ENCODE measurements at regions not wholly inside any gene's neighbourhood (a gene's known extent, or its start where the extent isn't known, plus 50 kb on each side); places are given as distances from the start of the nearest gene placed in this dataset.
A peak's percentile ranks its signal among the peaks of the same experiment; 100 is the strongest.

DNA sequence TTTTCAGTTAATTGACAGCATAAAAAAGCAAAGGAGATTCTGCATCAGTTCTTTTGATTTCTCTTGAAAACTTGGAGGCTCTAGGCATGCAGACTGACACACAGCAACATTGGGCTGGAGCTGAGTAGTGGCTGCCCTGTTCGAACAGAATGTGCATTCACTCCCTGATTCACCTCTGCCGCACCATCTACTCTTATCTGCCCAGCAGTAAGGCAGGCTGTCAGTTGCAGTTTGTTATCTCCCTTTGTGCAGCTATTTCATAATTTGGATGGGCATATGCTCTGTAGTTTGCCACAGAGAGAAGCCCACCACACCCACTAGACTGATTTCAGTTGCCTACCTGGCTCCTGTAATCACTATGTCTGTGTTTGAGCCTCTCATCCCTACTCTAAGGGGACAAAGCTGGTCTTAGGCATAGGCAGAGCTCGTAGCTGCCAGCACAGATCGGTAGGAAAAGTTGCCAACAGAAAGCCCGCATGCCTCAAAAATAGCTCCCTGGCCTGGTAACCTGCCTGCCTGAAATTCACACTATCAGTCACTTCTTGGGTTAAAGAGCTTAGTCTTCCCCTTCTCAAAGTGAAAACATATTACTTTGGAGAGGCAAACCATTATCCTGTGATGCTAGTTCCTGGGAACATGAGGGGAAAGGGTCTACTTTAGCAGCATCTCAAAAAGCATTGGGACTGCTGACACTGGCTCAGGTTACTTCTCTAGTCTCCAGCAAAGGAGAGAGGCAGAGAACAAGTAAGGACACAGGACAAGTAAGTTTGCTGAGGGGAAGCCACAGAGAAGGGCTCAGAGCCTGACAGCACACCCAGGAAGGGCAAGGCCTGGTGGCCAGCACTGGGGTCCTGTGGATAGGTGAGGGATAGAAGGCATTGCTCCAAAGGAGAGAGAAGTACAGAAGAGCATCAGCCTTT lies 75.9 kb upstream of the TMEM164 start:
- no peak for DNase-seq (ENCODE audit: low read depth in 2 of 3, low spot score in 2 of 3)

DNA sequence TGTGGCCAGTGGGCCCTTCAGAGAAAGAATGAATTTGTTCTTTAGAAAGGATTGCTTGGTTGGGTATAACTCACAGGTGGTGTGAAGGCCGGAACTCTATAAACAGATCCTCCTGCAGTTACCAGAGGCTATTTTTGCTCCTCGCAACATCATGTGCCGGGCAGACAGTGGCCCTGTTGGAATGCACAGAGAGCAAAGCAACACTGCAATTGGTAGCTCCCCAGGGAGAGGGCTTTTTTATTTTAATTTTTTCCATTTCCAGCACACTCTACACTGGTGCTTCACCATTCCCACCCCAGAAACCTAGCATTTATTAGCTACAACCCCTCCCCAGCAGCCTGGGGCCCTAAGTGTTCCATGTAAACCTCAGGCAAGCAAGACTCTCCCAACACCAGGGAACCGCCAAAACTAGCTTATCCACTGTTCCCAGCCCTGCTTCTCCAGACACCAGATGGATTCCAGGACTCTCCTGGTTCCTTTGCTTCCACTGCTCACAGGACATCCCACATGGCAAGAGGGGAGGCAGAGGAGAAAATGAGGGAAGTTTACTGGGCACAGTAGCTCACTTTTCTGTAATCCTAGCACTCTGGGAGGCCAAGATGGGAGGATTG lies 75.1 kb upstream of the TMEM164 start:
- no peak for DNase-seq (ENCODE audit: low read depth in 2 of 3, low spot score in 2 of 3)

DNA sequence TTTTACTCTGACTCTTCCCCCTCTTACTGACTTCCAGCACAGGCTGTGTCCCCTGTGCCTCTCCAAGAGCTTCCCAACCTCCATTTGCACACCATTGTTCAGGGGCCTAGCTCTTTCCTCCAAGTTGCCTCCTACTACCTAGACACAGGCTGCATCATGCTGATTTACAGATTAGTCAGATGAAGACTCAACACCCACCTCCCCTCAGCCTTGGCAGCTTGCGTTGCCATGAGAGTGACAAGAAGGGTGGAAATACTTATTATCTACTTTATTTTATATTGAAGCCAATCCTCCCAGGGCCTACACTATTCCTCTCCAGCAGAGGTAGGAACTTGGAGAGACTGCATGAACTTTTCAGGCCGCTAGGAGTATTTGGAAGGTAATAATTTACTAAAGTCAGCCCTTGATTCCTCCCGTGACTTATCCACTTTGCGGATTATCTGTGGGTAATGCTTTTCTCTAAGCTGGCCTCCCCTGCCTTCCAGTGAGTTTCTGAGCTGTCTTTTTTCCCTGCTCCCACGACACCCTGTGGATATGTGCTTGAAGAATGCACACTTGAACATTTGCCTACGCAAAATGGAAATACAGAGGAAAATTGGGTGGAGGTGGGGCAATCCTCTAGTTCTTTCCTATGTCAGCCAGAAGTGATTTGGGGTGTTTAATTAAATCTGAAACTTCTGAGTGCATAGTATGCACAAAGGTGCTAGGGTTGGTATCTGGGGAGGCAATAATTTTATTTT lies 74.1 kb upstream of the TMEM164 start:
- no peak for DNase-seq (ENCODE audit: low read depth in 2 of 3, low spot score in 2 of 3)

DNA sequence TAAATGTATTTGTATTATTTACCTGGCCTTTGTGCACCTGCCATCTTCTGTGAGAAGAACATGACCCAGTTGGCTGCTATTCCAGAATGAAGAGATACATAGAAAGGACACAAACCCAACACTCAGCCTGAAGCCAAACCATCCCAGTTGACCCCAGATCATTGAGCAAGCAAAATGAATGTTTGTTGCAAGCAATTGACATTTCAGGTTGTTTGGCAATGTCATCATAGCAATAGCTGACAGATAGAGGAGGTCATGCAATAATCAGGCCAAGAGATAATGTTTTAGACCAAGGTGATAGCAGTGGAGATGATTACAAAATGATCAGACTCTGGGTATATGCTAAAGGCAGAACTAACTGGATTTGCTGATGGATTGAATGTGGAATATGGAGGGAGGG lies 71.2 kb upstream of the TMEM164 start:
- no peak for DNase-seq (ENCODE audit: low read depth in 2 of 3, low spot score in 2 of 3)

DNA sequence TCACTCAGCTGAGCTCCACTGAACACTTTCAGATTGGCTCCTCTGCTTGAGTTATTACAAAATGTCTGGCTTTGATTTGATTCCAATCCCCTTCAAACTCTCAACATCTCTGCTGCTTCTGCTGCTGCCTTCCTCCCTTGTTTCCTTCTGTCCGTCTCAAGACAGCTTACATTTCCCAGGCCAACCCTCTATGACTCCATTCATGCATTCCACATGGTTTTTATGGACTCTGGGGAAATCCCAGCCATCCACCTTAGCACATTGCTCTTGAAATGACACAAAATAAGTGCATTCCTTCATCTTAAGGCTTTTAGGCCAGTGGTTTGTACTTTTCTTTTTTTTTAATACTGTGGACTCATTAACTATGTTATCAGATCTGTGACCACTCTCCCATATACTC lies 68.5 kb upstream of the TMEM164 start:
- DNase-seq (ENCODE audit: low read depth in 2 of 3, low spot score in 2 of 3): no peak

DNA sequence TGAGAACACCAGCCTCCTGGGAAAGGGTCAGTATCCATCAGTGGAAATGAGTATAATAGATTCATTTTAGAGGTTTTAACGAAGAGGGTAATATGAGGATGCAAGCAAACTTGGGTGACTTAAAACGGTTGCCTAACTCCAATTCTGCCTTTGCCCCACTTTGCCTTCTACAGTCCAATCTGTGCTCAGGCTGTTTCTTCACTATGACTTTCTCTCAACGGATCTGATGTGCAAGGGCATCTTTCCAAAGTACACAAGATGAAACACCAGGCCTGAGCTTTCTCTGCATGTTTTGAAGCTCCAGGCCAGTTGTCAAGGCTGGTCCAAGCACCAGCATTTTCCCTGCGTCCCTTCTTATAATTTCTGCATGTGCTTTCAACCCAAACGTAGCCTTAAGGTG lies 68.0 kb upstream of the TMEM164 start:
- no peak for DNase-seq (ENCODE audit: low read depth in 2 of 3, low spot score in 2 of 3)

DNA sequence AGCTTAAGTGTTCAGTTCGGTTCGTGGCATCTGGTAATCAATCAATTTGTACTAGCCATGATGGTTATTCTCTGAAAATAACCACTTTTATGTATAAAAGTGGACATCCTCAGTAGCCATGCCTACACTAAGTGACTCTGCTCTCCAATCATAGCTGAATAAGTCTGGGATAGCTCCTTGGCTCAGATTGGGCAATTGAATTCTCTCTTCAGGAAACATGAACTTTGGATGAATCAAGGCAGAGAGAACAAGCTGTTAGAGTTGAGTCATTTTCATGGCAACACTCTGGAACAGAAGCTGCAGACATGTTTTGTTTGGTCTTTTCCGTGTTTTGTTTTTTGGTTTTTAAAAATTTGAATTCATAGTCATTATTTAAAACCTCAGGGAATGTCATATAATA lies 66.8 kb upstream of the TMEM164 start:
- DNase-seq (ENCODE audit: low read depth in 2 of 3, low spot score in 2 of 3): no peak

DNA sequence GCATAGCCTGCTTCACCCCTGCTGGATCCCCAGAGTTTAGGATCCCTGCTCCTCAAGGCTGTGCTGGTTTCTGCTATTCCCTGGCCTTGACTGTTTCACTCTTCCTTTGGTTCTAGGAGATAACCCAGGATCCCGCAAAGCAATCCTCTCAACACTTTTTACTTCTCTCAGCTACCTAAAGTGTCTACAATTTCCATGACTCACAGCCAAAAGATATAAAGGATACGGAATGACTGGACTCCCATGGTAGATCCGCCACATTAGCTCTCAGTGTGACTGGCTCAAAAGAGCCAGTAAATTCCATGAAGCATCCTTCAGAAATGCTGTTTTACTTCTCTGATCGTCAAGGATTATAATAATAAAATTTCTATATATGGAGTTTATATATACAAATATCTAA lies 66.3 kb upstream of the TMEM164 start:
- no peak for DNase-seq (ENCODE audit: low read depth in 2 of 3, low spot score in 2 of 3)

DNA sequence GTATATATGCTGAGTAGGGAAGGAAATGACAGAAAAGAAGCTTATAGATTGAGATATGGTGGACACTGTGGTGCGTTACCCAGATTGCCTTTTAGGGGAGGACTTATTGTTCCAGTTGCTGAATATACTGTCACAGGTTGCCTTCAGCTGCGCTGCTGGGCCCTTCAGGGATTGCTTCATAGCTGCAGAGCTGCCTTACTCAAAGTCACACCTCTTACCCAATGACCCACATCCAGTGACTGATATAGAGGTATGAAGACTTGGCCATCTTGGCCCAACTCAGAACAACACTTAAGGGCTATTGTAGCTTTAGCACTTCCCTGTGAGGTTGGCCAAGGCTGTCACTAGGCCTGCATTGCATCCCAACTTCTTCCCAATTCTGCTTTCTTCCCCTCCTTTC lies 63.4 kb upstream of the TMEM164 start:
- DNase-seq (ENCODE audit: low read depth in 2 of 3, low spot score in 2 of 3): no peak

DNA sequence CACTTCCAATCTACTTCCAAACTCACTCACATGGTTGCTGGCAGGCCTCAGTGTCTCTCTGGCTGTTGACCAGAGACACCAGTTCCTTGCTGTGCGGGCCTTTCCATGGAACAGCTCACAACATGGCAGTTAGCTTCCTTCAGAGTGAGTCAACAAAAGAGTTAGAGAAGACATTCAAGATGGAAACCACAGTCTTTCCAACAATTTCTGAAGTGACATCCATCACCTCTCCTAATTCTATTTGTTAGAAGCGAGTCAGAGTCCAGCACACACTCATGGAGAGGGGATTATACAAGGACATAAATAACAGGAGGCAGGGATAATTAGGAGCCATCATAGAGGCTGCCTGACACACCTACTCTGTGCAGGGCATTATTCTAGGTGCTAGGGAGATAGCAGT lies 62.5 kb upstream of the TMEM164 start:
- DNase-seq (ENCODE audit: low read depth in 2 of 3, low spot score in 2 of 3): no peak

DNA sequence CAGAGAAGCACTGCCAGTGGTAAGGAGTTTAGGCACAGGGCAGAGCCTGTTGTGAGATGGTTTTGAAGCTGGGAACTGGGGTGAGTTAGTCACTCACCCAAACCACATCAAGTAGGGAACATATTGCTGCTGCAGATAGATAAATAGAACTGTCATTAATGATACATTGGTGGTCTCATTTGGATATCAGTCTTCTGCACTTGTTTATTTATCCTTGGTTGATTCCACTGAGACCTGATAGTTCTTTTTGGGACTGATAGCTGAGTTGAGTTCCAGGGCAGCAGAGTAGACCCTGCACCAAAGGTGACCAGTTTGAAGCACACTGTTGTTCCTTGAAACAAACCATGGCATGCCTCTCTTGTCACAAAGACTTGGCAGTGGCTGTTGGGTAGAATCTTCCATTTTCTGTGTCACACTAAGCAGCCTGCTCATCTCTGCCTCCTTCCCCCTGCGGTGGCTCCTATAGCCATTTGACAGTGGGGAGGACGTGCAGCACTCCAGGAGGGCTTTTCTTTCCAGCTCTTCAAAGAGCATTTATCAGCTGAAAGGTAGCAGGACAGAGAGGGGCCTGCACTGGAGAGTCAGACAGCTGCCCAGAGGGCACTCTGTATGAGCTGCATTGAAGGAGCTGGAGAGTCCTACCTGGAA lies 59.7 kb upstream of the TMEM164 start:
- peak in 1 of 3 donors; percentile 33 for DNase-seq (ENCODE audit: low read depth in 2 of 3, low spot score in 2 of 3)

DNA sequence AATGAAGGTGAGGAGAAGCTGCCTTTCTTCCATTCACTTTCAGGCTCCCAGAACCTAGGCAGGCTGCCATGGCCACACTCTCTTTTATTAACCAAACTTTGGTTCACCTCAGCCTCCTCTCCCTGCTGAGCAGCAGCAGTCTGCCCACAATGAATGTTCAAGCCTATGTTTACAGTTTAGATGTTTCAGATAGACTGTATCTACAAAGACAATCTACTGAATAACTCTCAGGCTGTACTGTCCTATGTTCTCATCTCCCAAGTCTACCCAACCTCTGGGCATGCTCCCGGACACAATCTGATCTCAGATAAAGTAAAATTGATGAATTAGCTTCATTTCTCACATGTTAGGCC lies 59.2 kb upstream of the TMEM164 start:
- no peak for DNase-seq (ENCODE audit: low read depth in 2 of 3, low spot score in 2 of 3)

DNA sequence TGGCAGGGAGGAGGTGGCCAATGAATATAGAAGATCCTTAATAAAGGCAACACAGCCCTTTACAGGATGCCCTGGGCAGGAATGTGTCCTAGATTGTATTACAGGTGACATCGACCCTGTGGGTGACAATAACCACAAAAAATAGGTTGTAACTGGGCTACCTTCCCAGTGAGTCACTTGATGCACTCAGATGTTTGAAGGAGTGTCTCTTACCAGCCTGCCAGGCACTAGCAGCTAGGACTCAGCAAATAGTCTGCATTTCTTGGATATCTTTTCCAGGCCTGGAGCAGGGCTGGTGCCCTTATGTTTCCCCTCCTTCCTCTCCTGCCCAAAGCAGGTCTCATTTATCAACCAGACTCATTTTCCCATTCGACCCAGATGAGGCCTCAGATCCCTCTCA lies 50.9 kb upstream of the TMEM164 start:
- DNase-seq (ENCODE audit: low read depth in 2 of 3, low spot score in 2 of 3): no peak

DNA sequence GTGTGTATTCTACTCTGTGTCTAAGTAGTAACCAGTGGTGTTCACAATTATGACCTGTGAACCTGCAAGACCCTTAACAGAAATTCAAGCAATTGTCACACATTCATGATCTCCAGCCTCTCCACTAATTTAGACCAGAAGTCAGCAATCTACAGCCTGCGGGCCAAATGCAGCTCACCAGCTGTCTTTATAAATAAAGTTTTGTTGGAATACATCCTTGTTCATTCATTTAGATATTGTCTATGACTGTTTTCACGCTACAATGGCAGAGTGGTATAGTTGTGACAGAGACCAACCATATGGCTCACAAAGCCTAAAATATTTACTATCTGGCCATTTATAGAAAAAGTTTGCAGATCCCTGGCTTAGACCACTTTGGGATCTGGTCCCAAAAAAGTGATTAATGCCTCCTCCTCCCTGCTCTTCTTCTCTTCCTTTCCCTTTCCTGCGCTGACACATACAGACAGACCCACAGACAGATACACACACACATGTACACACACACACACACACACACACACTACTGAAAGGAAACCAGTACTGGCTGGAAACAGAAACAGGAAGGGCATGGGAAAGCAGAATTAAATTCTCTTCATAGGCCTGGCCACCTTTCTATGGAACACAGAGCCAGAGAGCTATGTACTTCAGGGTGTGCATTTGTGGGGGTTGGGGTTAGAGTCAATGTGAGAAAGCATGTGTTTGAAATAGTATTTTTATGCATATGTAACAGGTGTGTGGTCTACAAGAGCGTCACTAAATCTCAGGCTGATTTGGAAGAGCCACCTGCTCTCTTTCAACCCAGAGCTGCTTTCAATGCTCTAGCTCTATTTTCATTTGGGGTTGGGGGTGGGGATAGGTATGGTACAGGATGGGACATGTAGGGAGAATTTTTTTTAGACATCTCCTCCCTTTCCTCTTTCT lies 49.7 kb upstream of the TMEM164 start:
- DNase-seq (ENCODE audit: low read depth in 2 of 3, low spot score in 2 of 3): peak in 1 of 3 donors; percentile 49

Data from hematopoietic multipotent progenitor cell (in vitro differentiated cells).